ENCODE measurements at regions not wholly inside any gene's neighbourhood (a gene's known extent, or its start where the extent isn't known, plus 50 kb on each side); places are given as distances from the start of the nearest gene placed in this dataset.

- Mint-ChIP-seq H3K9me3 (no peaks in the 10 kb centered on the region), H3K36me3 (ENCODE audit: insufficient read depth in 2 of 2) (no peaks in the 10 kb centered on the region), H3K4me3 (no peak overlapping the region), H3K27ac (no peak overlapping the region), H3K4me1 (ENCODE audit: low read depth) (no peaks in the 10 kb centered on the region), H3K27me3 (ENCODE audit: low read depth) (no peaks in the 10 kb centered on the region)
- DNase-seq (no peak), ATAC-seq (replicated peaks in 1 of 2) (no peak)
Measured at GRCh38 chr11:134487696-134488095, 75.7 kb upstream of the B3GAT1 start.

GRCh38 chr11:134486704-134487103 lies 74.7 kb upstream of the B3GAT1 start:
- Mint-ChIP-seq H3K4me3 (no peak overlapping the region), H3K9me3 (no peaks in the 10 kb centered on the region), H3K27ac (no peak overlapping the region), H3K36me3 (ENCODE audit: insufficient read depth in 2 of 2) (no peaks in the 10 kb centered on the region), H3K4me1 (ENCODE audit: low read depth) (no peaks in the 10 kb centered on the region), H3K27me3 (ENCODE audit: low read depth) (no peaks in the 10 kb centered on the region)
- DNase-seq (no peak), ATAC-seq (replicated peaks in 1 of 2) (no peak)

GRCh38 chr11:134486106-134486505 lies 74.1 kb upstream of the B3GAT1 start:
- Mint-ChIP-seq H3K9me3 (no peaks in the 10 kb centered on the region), H3K4me1 (ENCODE audit: low read depth) (no peaks in the 10 kb centered on the region), H3K4me3 (no peak overlapping the region), H3K27ac (no peak overlapping the region), H3K36me3 (ENCODE audit: insufficient read depth in 2 of 2) (no peaks in the 10 kb centered on the region), H3K27me3 (ENCODE audit: low read depth) (peaks cover 1% of the 10 kb centered on the region)
- ATAC-seq (replicated peaks in 1 of 2) (no peak), DNase-seq (no peak)

GRCh38 chr11:134485316-134485715 lies 73.3 kb upstream of the B3GAT1 start:
- ATAC-seq (replicated peaks in 1 of 2), result no peak
- Mint-ChIP-seq H3K4me3 (no peak overlapping the region), H3K4me1 (ENCODE audit: low read depth) (no peaks in the 10 kb centered on the region)

GRCh38 chr11:134483857-134484256 lies 71.8 kb upstream of the B3GAT1 start:
- Mint-ChIP-seq H3K27ac (no peak overlapping the region), H3K4me3 (no peak overlapping the region), H3K27me3 (ENCODE audit: low read depth) (peaks cover 6% of the 10 kb centered on the region), H3K4me1 (ENCODE audit: low read depth) (no peaks in the 10 kb centered on the region), H3K36me3 (ENCODE audit: insufficient read depth in 2 of 2) (no peaks in the 10 kb centered on the region), H3K9me3 (no peaks in the 10 kb centered on the region)
- DNase-seq (no peak), ATAC-seq (replicated peaks in 1 of 2) (no peak)

More at GRCh38 chr11:134485316-134485715, 73.3 kb upstream of the B3GAT1 start:
- no peaks in the 10 kb centered on the region for H3K36me3 Mint-ChIP-seq (ENCODE audit: insufficient read depth in 2 of 2)
- H3K27ac Mint-ChIP-seq, result no peak overlapping the region
- peaks cover 6% of the 10 kb centered on the region for H3K27me3 Mint-ChIP-seq (ENCODE audit: low read depth)
- H3K9me3 Mint-ChIP-seq, result no peaks in the 10 kb centered on the region
- DNase-seq, result no peak

- DNase-seq, result no peak
- no peaks in the 10 kb centered on the region for H3K36me3 Mint-ChIP-seq (ENCODE audit: insufficient read depth in 2 of 2)
- H3K4me1 Mint-ChIP-seq (ENCODE audit: low read depth), result no peaks in the 10 kb centered on the region
- H3K27me3 Mint-ChIP-seq (ENCODE audit: low read depth), result peaks cover 10% of the 10 kb centered on the region
- no peak for ATAC-seq (replicated peaks in 1 of 2)
- no peak overlapping the region for H3K4me3 Mint-ChIP-seq
- H3K9me3 Mint-ChIP-seq, result no peaks in the 10 kb centered on the region
- H3K27ac Mint-ChIP-seq, result no peak overlapping the region
Measured at GRCh38 chr11:134483291-134483690, 71.2 kb upstream of the B3GAT1 start.

GRCh38 chr11:134482865-134483264 lies 70.8 kb upstream of the B3GAT1 start:
- no peak for ATAC-seq (replicated peaks in 1 of 2)

GRCh38 chr11:134481933-134482527 lies 70.0 kb upstream of the B3GAT1 start:
- Mint-ChIP-seq H3K4me3 (no peak overlapping the region), H3K4me1 (ENCODE audit: low read depth) (no peaks in the 10 kb centered on the region), H3K27me3 (ENCODE audit: low read depth) (peaks cover 20% of the 10 kb centered on the region), H3K27ac (no peak overlapping the region), H3K36me3 (ENCODE audit: insufficient read depth in 2 of 2) (no peaks in the 10 kb centered on the region), H3K9me3 (no peaks in the 10 kb centered on the region)
- ATAC-seq (replicated peaks in 1 of 2), result no peak
- DNase-seq, result no peak

More at GRCh38 chr11:134482865-134483264, 70.8 kb upstream of the B3GAT1 start:
- Mint-ChIP-seq H3K27me3 (ENCODE audit: low read depth) (peaks cover 14% of the 10 kb centered on the region), H3K27ac (no peak overlapping the region), H3K36me3 (ENCODE audit: insufficient read depth in 2 of 2) (no peaks in the 10 kb centered on the region), H3K9me3 (no peaks in the 10 kb centered on the region), H3K4me1 (ENCODE audit: low read depth) (no peaks in the 10 kb centered on the region), H3K4me3 (no peak overlapping the region)
- DNase-seq, result no peak

- peaks cover 0 to 3% of the 10 kb centered on the region in 2 donors for H3K9me3 Mint-ChIP-seq
- DNase-seq (no peak), ATAC-seq (replicated peaks in 1 of 2) (no peak)
- no peaks in the 10 kb centered on the region for H3K36me3 Mint-ChIP-seq (ENCODE audit: insufficient read depth in 2 of 2)
- no peak overlapping the region for H3K27ac Mint-ChIP-seq
- H3K4me3 Mint-ChIP-seq, result no peak overlapping the region
- H3K4me1 Mint-ChIP-seq (ENCODE audit: low read depth), result no peaks in the 10 kb centered on the region
- peaks cover 29% of the 10 kb centered on the region for H3K27me3 Mint-ChIP-seq (ENCODE audit: low read depth)
Measured at GRCh38 chr11:134481135-134481534, 69.1 kb upstream of the B3GAT1 start.

- Mint-ChIP-seq H3K4me3 (no peak overlapping the region), H3K27me3 (ENCODE audit: low read depth) (peaks cover 35% of the 10 kb centered on the region), H3K9me3 (peaks cover 0 to 3% of the 10 kb centered on the region in 2 donors), H3K36me3 (ENCODE audit: insufficient read depth in 2 of 2) (no peaks in the 10 kb centered on the region), H3K27ac (no peak overlapping the region), H3K4me1 (ENCODE audit: low read depth) (no peaks in the 10 kb centered on the region)
- no peak for DNase-seq
- ATAC-seq (replicated peaks in 1 of 2), result no peak
Measured at GRCh38 chr11:134480136-134480712, 68.2 kb upstream of the B3GAT1 start.

GRCh38 chr11:134479206-134480135 lies 67.4 kb upstream of the B3GAT1 start:
- no peak for ATAC-seq (replicated peaks in 1 of 2)

GRCh38 chr11:134478611-134479010 lies 66.6 kb upstream of the B3GAT1 start:
- Mint-ChIP-seq H3K36me3 (ENCODE audit: insufficient read depth in 2 of 2) (no peaks in the 10 kb centered on the region), H3K9me3 (peaks cover 0 to 3% of the 10 kb centered on the region in 2 donors), H3K27me3 (ENCODE audit: low read depth) (peaks cover 39% of the 10 kb centered on the region), H3K4me3 (no peak overlapping the region), H3K27ac (no peak overlapping the region), H3K4me1 (ENCODE audit: low read depth) (no peaks in the 10 kb centered on the region)
- DNase-seq (no peak), ATAC-seq (replicated peaks in 1 of 2) (no peak)

More at GRCh38 chr11:134479206-134480135, 67.4 kb upstream of the B3GAT1 start:
- Mint-ChIP-seq H3K4me3 (no peak overlapping the region), H3K27me3 (ENCODE audit: low read depth) (peaks cover 35% of the 10 kb centered on the region), H3K36me3 (ENCODE audit: insufficient read depth in 2 of 2) (no peaks in the 10 kb centered on the region), H3K27ac (no peak overlapping the region), H3K4me1 (ENCODE audit: low read depth) (no peaks in the 10 kb centered on the region), H3K9me3 (peaks cover 0 to 3% of the 10 kb centered on the region in 2 donors)
- no peak for DNase-seq

- no peak for ATAC-seq (replicated peaks in 1 of 2)
- no peak overlapping the region for H3K27ac Mint-ChIP-seq
Measured at GRCh38 chr11:134478176-134478575, 66.1 kb upstream of the B3GAT1 start.

More at GRCh38 chr11:134478176-134478575, 66.1 kb upstream of the B3GAT1 start:
- Mint-ChIP-seq H3K27me3 (ENCODE audit: low read depth) (peaks cover 44% of the 10 kb centered on the region), H3K4me1 (ENCODE audit: low read depth) (no peaks in the 10 kb centered on the region), H3K9me3 (peaks cover 0 to 3% of the 10 kb centered on the region in 2 donors), H3K36me3 (ENCODE audit: insufficient read depth in 2 of 2) (no peaks in the 10 kb centered on the region), H3K4me3 (no peak overlapping the region)
- DNase-seq, result no peak

Data from activated T-cell treated with anti-CD3 and anti-CD28 coated beads, Interleukin-2, amount 50 U/mL, for 72 hours (primary cell).